Loucy (cell line): ENCODE measurements at regions not wholly inside any gene's neighbourhood (a gene's known extent, or its start where the extent isn't known, plus 50 kb on each side); places are given as distances from the start of the nearest gene placed in this dataset.

Experiments
- H2AFZ ChIP-seq: fragments of 200-600 bp; sonication (generic); 2 replicates; pipeline ENCODE4 v1.6.0; 2016; ENCODE audit warnings: antibody characterized with exemption, mild to moderate bottlenecking, low read length, moderate library complexity
- H3F3A ChIP-seq: fragments of 200-600 bp; 2 replicates; pipeline ENCODE4 v1.6.0; 2016; ENCODE audit warnings: antibody characterized with exemption, low read depth, mild to moderate bottlenecking
- H3K27me3 ChIP-seq: fragments of 200-600 bp; sonication (generic); 2 replicates; pipeline ENCODE4 v1.6.1; 2014; ENCODE audit warnings: low read length, mild to moderate bottlenecking; ENCODE audit not compliant: insufficient read depth, poor library complexity, severe bottlenecking
- H3K36me3 ChIP-seq: fragments of 200-600 bp; sonication (generic); 2 replicates; pipeline ENCODE4 v1.6.1; 2016; ENCODE audit warnings: low read length; ENCODE audit not compliant: insufficient read depth
- H3K4me1 ChIP-seq: fragments of 200-600 bp; sonication (generic); 2 replicates; pipeline ENCODE4 v1.5.1; 2014; ENCODE audit warnings: low read length, mild to moderate bottlenecking; ENCODE audit not compliant: insufficient read depth, poor library complexity, severe bottlenecking
- H3K4me2 ChIP-seq: fragments of 200-600 bp; sonication (generic); 2 replicates; pipeline ENCODE4 v1.6.0; 2014; ENCODE audit warnings: antibody characterized with exemption, low read length, low read depth, mild to moderate bottlenecking; ENCODE audit not compliant: poor library complexity, severe bottlenecking
- H3K4me3 ChIP-seq: fragments of 200-600 bp; sonication (generic); 2 replicates; pipeline ENCODE4 v1.5.1; 2014; ENCODE audit warnings: low read length, mild to moderate bottlenecking, mixed read lengths; ENCODE audit not compliant: poor library complexity, severe bottlenecking
- H3K79me2 ChIP-seq: fragments of 200-600 bp; sonication (generic); 2 replicates; pipeline ENCODE4 v1.6.1; 2014; ENCODE audit warnings: low read length; ENCODE audit not compliant: insufficient read depth
- H3K9ac ChIP-seq: fragments of 200-600 bp; sonication (generic); 2 replicates; pipeline ENCODE4 v1.6.0; 2014; ENCODE audit warnings: mild to moderate bottlenecking, low read depth, low read length, moderate library complexity; ENCODE audit not compliant: poor library complexity, severe bottlenecking
- H3K9me2 ChIP-seq: fragments of 200-600 bp; sonication (generic); replicated peaks from 2 replicates; pipeline ENCODE4 v1.6.1; 2016; ENCODE audit warnings: low read depth, low read length, mixed read lengths
- H3K9me3 ChIP-seq: fragments of 200-600 bp; sonication (generic); 2 replicates; pipeline ENCODE4 v1.6.1; 2014; ENCODE audit warnings: mild to moderate bottlenecking, antibody characterized with exemption, low read length, low read depth; ENCODE audit not compliant: insufficient read depth
- H4K20me1 ChIP-seq: fragments of 200-600 bp; sonication (generic); 2 replicates; pipeline ENCODE4 v1.6.0; 2014; ENCODE audit warnings: antibody characterized with exemption, low read length, mild to moderate bottlenecking; ENCODE audit not compliant: insufficient read depth, poor library complexity, severe bottlenecking
- EZH2phosphoT487 ChIP-seq: fragments of 200-600 bp; IDR thresholded peaks from 2 replicates; pipeline ENCODE4 v1.6.1; 2018; ENCODE audit warnings: antibody characterized with exemption, mild to moderate bottlenecking, moderate library complexity, borderline replicate concordance
- TF ChIP-seq, protein P1 (sequence below): fragments of 200-600 bp; sonication (generic); conservative IDR thresholded peaks from 2 replicates; pipeline ENCODE4 v1.5.1; 2014; ENCODE audit warnings: mild to moderate bottlenecking, antibody characterized with exemption, low read length

DNA sequence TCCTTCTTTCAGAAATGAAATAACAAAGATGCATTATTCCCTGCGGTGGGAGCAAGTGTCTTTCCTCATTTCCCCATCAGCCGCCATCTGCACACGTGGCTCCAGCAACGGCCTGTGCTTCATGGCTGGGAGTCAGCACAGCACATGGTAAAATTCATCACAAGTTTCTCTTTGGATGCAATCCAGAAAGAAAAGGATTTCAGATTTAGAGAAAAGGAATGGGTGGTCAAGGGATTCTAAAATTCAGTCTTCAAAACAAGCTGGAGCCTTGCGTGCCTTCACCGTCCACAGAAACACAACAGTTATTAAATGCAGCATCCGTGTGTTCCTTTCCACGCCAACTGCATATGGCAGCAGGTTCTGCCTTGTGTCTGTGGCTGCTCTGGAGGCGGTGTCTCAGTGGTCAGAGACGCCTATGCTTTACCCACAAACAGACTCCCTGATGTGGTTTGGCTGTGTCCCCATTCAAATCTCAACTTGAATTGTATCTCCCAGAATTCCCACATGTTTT is 107.6 kb downstream of the THBS2 start:
- Histone ChIP-seq H3K4me2 (no peak overlapping the region), H3K4me1 (no peaks in the 10 kb centered on the region), H2AFZ (no peak overlapping the region), H3K79me2 (no peaks in the 10 kb centered on the region), H3K9ac (no peak overlapping the region), H3K9me2 (no peaks in the 10 kb centered on the region), H3K27me3 (no peaks in the 10 kb centered on the region), H4K20me1 (no peaks in the 10 kb centered on the region), H3K9me3 (peaks cover 15% of the 10 kb centered on the region; the same call in 1 of the 2 replicates), H3F3A (no peaks in the 10 kb centered on the region), H3K36me3 (no peaks in the 10 kb centered on the region), H3K4me3 (no peak overlapping the region)
- TF ChIP-seq EZH2phosphoT487 = no peak
- TF ChIP-seq, protein P1, sequence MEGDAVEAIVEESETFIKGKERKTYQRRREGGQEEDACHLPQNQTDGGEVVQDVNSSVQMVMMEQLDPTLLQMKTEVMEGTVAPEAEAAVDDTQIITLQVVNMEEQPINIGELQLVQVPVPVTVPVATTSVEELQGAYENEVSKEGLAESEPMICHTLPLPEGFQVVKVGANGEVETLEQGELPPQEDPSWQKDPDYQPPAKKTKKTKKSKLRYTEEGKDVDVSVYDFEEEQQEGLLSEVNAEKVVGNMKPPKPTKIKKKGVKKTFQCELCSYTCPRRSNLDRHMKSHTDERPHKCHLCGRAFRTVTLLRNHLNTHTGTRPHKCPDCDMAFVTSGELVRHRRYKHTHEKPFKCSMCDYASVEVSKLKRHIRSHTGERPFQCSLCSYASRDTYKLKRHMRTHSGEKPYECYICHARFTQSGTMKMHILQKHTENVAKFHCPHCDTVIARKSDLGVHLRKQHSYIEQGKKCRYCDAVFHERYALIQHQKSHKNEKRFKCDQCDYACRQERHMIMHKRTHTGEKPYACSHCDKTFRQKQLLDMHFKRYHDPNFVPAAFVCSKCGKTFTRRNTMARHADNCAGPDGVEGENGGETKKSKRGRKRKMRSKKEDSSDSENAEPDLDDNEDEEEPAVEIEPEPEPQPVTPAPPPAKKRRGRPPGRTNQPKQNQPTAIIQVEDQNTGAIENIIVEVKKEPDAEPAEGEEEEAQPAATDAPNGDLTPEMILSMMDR = no peak

DNA sequence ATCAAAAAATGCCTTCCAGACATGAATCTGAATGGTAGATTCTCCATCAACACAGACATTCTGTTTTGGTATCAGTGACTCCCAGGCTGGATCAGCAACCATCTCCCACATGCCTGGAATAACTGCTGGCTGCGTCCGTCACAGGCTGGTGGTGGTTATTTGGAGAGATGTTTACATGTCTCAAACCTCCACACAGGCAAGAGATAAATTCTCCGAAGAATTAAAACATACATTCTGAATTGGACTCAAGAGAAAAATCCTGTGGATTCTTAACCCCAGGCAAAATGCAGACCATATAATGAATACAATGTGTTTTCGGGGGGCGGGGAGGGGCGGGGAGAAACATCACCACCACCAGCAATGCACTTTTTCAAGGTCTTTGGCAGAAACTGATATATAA is 108.2 kb downstream of the THBS2 start:
- no peak overlapping the region for H3K4me2 ChIP-seq
- H2AFZ ChIP-seq = no peak overlapping the region
- TF ChIP-seq EZH2phosphoT487 = no peak
- TF ChIP-seq, protein P1 = no peak
- H3K9me3 ChIP-seq = peaks cover 15% of the 10 kb centered on the region; the same call in 1 of the 2 replicates
- H3F3A ChIP-seq = no peaks in the 10 kb centered on the region
- H4K20me1 ChIP-seq = no peaks in the 10 kb centered on the region
- H3K9ac ChIP-seq = no peak overlapping the region
- H3K9me2 ChIP-seq = no peaks in the 10 kb centered on the region
- H3K79me2 ChIP-seq = no peaks in the 10 kb centered on the region
- no peaks in the 10 kb centered on the region for H3K36me3 ChIP-seq
- no peaks in the 10 kb centered on the region for H3K27me3 ChIP-seq
- H3K4me3 ChIP-seq = no peak overlapping the region
- no peaks in the 10 kb centered on the region for H3K4me1 ChIP-seq

DNA sequence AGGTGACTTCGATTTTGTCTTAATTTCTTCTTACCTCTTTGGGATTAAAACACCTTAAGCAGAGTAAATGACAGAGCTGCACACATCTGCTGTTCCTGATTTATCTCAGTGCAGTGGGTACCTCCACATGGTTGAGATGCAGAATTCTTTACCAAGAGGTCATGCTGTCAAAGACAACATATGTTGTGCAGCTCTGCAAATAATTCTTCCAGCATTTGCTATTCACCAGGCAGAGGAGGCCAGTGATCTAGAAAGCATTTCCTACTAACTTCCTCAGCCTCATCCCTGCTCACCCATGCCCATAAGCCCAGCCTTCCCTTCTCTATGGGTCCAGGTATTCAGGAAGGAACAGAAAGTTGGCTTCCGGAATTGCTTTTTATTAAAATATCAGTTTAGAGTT is 109.3 kb downstream of the THBS2 start:
- no peak overlapping the region for H2AFZ ChIP-seq
- no peaks in the 10 kb centered on the region for H3K4me1 ChIP-seq
- no peak overlapping the region for H3K4me3 ChIP-seq
- no peaks in the 10 kb centered on the region for H3K9me2 ChIP-seq
- H3F3A ChIP-seq = no peaks in the 10 kb centered on the region
- H3K79me2 ChIP-seq = no peaks in the 10 kb centered on the region
- H3K9ac ChIP-seq = no peak overlapping the region
- H4K20me1 ChIP-seq = no peaks in the 10 kb centered on the region
- no peaks in the 10 kb centered on the region for H3K27me3 ChIP-seq
- H3K36me3 ChIP-seq = no peaks in the 10 kb centered on the region
- TF ChIP-seq, protein P1 = no peak
- TF ChIP-seq EZH2phosphoT487 = no peak
- no peak overlapping the region for H3K4me2 ChIP-seq
- peaks cover 11% of the 10 kb centered on the region; the same call in 1 of the 2 replicates for H3K9me3 ChIP-seq
